ENCODE measurements at regions not wholly inside any gene's neighbourhood (a gene's known extent, or its start where the extent isn't known, plus 50 kb on each side); places are given as distances from the start of the nearest gene placed in this dataset.

- DNase-seq: no peak
Measured at GRCh38 chr3:107062310-107062709, 314.9 kb upstream of the CCDC54 start.

GRCh38 chr3:107062787-107063186, 314.5 kb upstream of the CCDC54 start:
- no peak for DNase-seq

GRCh38 chr3:107063351-107063750, 313.9 kb upstream of the CCDC54 start:
- DNase-seq: no peak

GRCh38 chr3:107064405-107065060, 312.7 kb upstream of the CCDC54 start:
- DNase-seq: peak; percentile 67

GRCh38 chr3:107065094-107065861, 312.0 kb upstream of the CCDC54 start:
- DNase-seq: no peak

GRCh38 chr3:107067421-107067820, 309.8 kb upstream of the CCDC54 start:
- DNase-seq: no peak

- no peak for DNase-seq
Measured at GRCh38 chr3:107068980-107069379, 308.3 kb upstream of the CCDC54 start.

GRCh38 chr3:107076946-107077345, 300.3 kb upstream of the CCDC54 start:
- DNase-seq: no peak

GRCh38 chr3:107077391-107077790, 299.8 kb upstream of the CCDC54 start:
- no peak for DNase-seq

- DNase-seq: no peak
Measured at GRCh38 chr3:107082527-107082926, 294.7 kb upstream of the CCDC54 start.

- no peak for DNase-seq
Measured at GRCh38 chr3:107085261-107085660, 292.0 kb upstream of the CCDC54 start.

GRCh38 chr3:107092121-107092520, 285.1 kb upstream of the CCDC54 start:
- DNase-seq: no peak

GRCh38 chr3:107098864-107099263, 278.4 kb upstream of the CCDC54 start:
- no peak for DNase-seq

GRCh38 chr3:107100137-107100536, 277.1 kb upstream of the CCDC54 start:
- DNase-seq: no peak

GRCh38 chr3:107100573-107100972, 276.7 kb upstream of the CCDC54 start:
- DNase-seq: no peak

- no peak for DNase-seq
Measured at GRCh38 chr3:107103786-107104185, 273.5 kb upstream of the CCDC54 start.

- no peak for DNase-seq
Measured at GRCh38 chr3:107106316-107106715, 270.9 kb upstream of the CCDC54 start.

- no peak for DNase-seq
Measured at GRCh38 chr3:107106907-107107306, 270.3 kb upstream of the CCDC54 start.

GRCh38 chr3:107110596-107111305, 266.5 kb upstream of the CCDC54 start:
- no peak for DNase-seq

- DNase-seq: no peak
Measured at GRCh38 chr3:107111872-107112271, 265.4 kb upstream of the CCDC54 start.

GRCh38 chr3:107112356-107112755, 264.9 kb upstream of the CCDC54 start:
- no peak for DNase-seq

- DNase-seq: no peak
Measured at GRCh38 chr3:107116251-107116650, 261.0 kb upstream of the CCDC54 start.

- DNase-seq: no peak
Measured at GRCh38 chr3:107117156-107117555, 260.1 kb upstream of the CCDC54 start.
